ENCODE measurements at regions not wholly inside any gene's neighbourhood (a gene's known extent, or its start where the extent isn't known, plus 50 kb on each side); places are given as distances from the start of the nearest gene placed in this dataset.

DNA sequence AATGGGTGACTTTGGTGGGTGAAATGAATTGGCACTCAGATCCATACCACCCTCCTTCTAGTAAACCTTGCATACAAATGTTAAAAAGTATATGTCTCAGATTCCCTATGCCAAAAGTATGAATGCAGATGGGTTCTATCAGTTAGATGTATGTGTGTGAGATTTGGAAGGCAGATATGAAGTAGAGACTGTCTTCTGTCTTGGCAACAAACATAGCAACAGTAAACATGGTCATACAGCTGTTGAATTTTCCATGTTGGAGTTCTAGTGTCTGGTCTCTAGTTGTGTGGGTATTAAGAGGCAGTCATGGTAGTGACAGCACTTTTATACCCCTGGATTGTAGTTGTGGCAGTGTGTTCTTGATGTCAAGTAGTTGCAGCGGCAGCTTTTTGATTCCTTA, 125.6 kb upstream of the PITX1 start:
- TF ChIP-seq TAF1 (CRISPR knock-in tag; IDR thresholded peaks at IDR 0.05) (no peak), ZNF569 (CRISPR knock-in tag; IDR thresholded peaks at IDR 0.05; ENCODE audit: borderline replicate concordance) (no peak), POLR2G (IDR thresholded peaks at IDR 0.05; ENCODE audit: low read depth, low read length) (no peak), TBP (CRISPR knock-in tag; IDR thresholded peaks at IDR 0.05) (no peak), CTCF (CRISPR knock-in tag; IDR thresholded peaks at IDR 0.05) (no peak), RAD21 (CRISPR knock-in tag; IDR thresholded peaks at IDR 0.05) (no peak), CREB3 (CRISPR knock-in tag; IDR thresholded peaks at IDR 0.05) (no peak), GABPA (IDR thresholded peaks at IDR 0.05; ENCODE audit: low read depth, low read length) (no peak), GABPA (CRISPR knock-in tag; IDR thresholded peaks at IDR 0.05; ENCODE audit: low read depth) (no peak), HOMEZ (CRISPR knock-in tag; IDR thresholded peaks at IDR 0.05; ENCODE audit: low read depth) (no peak), SIN3B (IDR thresholded peaks at IDR 0.05; ENCODE audit: low read length) (no peak), ZFP36L2 (CRISPR knock-in tag; IDR thresholded peaks at IDR 0.05) (no peak)
- TF ChIP-seq, protein P1, sequence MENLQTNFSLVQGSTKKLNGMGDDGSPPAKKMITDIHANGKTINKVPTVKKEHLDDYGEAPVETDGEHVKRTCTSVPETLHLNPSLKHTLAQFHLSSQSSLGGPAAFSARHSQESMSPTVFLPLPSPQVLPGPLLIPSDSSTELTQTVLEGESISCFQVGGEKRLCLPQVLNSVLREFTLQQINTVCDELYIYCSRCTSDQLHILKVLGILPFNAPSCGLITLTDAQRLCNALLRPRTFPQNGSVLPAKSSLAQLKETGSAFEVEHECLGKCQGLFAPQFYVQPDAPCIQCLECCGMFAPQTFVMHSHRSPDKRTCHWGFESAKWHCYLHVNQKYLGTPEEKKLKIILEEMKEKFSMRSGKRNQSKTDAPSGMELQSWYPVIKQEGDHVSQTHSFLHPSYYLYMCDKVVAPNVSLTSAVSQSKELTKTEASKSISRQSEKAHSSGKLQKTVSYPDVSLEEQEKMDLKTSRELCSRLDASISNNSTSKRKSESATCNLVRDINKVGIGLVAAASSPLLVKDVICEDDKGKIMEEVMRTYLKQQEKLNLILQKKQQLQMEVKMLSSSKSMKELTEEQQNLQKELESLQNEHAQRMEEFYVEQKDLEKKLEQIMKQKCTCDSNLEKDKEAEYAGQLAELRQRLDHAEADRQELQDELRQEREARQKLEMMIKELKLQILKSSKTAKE (CRISPR knock-in tag; IDR thresholded peaks at IDR 0.05; ENCODE audit: borderline replicate concordance): no peak

Measured in HepG2 (cell line).